ENCODE measurements at regions not wholly inside any gene's neighbourhood (a gene's known extent, or its start where the extent isn't known, plus 50 kb on each side); places are given as distances from the start of the nearest gene placed in this dataset.

DNA sequence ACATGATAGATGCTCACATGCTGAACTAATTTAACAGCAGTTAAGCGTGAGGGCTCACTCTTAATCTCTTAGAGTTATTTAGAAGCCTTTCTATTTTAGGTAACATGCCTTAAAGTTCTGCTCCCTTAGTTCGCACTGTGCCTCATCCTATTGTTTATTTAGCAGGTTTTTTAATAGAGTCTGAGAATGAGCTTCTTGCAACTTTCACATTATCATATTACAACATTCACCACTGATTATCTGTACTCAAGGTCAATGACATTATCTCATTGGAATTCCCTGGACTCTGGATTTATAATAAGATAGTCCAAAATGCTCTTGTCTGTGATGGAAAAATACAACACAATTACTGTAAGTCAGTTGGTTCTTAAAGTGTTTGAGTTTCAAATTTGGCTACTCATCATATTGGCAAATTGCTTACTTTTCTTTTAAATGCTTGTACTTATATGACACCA, 183.6 kb upstream of the SLC38A2 start:
- Histone ChIP-seq H3K27me3 (no peaks in the 10 kb centered on the region), H3K4me1 (no peaks in the 10 kb centered on the region; the same call in 1 of the 2 replicates), H3K36me3 (no peaks in the 10 kb centered on the region), H3K4me3 (ENCODE audit: low read depth, low read length) (no peak overlapping the region), H3K9me3 (no peaks in the 10 kb centered on the region)
- no peak for DNase-seq
- TF ChIP-seq, protein P1, sequence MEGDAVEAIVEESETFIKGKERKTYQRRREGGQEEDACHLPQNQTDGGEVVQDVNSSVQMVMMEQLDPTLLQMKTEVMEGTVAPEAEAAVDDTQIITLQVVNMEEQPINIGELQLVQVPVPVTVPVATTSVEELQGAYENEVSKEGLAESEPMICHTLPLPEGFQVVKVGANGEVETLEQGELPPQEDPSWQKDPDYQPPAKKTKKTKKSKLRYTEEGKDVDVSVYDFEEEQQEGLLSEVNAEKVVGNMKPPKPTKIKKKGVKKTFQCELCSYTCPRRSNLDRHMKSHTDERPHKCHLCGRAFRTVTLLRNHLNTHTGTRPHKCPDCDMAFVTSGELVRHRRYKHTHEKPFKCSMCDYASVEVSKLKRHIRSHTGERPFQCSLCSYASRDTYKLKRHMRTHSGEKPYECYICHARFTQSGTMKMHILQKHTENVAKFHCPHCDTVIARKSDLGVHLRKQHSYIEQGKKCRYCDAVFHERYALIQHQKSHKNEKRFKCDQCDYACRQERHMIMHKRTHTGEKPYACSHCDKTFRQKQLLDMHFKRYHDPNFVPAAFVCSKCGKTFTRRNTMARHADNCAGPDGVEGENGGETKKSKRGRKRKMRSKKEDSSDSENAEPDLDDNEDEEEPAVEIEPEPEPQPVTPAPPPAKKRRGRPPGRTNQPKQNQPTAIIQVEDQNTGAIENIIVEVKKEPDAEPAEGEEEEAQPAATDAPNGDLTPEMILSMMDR (IDR thresholded peaks at IDR 0.05; ENCODE audit: low read depth, low read length) = no peak

DNA sequence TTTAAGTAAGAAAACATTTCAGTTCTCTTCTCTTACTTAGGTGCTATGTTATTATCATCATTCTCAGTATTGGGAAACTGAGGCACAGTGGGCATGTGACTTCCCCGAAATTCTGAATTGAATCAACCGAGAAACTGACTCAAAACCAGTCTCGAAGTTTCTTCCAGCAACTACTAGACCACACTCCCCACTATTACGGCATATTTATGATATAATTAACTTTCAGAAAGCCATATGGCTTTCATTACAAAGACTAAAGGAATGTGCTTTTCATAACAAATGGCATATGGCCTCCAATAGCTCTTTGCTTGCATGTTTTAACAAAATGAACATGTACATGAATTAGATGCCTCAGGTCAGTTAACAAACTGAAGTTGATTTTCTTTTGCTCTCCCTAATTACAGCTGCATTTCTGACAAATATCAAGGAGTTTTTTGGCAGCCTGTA, 182.9 kb upstream of the SLC38A2 start:
- Histone ChIP-seq H3K9me3 (no peaks in the 10 kb centered on the region), H3K4me3 (ENCODE audit: low read depth, low read length) (no peak overlapping the region), H3K27me3 (no peaks in the 10 kb centered on the region), H3K36me3 (no peaks in the 10 kb centered on the region), H3K4me1 (no peaks in the 10 kb centered on the region; the same call in 1 of the 2 replicates)
- TF ChIP-seq, protein P1 (IDR thresholded peaks at IDR 0.05; ENCODE audit: low read depth, low read length) = no peak
- no peak for DNase-seq

DNA sequence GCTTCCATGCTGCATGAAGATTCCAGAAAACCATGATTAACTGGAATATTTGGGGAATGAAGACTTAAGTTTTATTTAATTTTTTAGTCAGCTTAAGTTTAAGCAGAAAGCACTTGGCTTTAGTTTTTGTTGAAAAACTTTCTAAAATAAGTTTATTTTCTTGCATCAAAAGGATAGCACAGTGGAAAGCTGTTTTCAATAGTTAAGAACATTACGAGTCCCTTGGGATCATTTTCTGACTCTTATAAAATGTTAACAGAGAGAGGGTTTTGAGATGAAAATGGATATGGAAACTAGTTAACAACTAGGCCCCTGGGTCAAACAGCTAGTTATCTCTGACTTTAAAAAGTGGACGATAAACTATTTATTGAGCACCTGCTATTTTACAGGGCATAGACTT, 181.9 kb upstream of the SLC38A2 start:
- no peak for DNase-seq
- H3K9me3 ChIP-seq = no peaks in the 10 kb centered on the region
- H3K4me1 ChIP-seq = no peaks in the 10 kb centered on the region; the same call in 1 of the 2 replicates
- no peak overlapping the region for H3K4me3 ChIP-seq (ENCODE audit: low read depth, low read length)
- H3K36me3 ChIP-seq = no peaks in the 10 kb centered on the region
- H3K27me3 ChIP-seq = no peaks in the 10 kb centered on the region
- TF ChIP-seq, protein P1 (IDR thresholded peaks at IDR 0.05; ENCODE audit: low read depth, low read length) = no peak

DNA sequence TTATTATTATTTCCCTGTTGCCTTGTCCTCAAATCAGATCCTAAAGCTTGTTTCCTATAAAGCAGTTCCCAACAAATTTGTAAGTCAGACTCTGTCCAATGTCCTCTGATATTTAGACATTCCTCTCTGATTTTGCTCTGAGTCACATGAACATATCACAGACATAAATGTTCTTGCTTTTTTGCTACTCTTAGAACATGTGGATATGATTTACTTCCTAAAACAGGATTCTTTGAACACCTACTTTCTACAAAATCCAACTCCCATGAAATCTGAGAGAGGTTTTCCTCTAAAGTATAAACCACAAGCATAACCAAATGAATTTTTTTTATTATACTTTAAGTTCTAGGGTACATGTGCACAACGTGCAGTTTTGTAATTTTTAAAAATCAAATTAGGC, 181.3 kb upstream of the SLC38A2 start:
- DNase-seq = no peak
- TF ChIP-seq, protein P1 (IDR thresholded peaks at IDR 0.05; ENCODE audit: low read depth, low read length) = no peak
- H3K4me1 ChIP-seq = no peaks in the 10 kb centered on the region; the same call in 1 of the 2 replicates

DNA sequence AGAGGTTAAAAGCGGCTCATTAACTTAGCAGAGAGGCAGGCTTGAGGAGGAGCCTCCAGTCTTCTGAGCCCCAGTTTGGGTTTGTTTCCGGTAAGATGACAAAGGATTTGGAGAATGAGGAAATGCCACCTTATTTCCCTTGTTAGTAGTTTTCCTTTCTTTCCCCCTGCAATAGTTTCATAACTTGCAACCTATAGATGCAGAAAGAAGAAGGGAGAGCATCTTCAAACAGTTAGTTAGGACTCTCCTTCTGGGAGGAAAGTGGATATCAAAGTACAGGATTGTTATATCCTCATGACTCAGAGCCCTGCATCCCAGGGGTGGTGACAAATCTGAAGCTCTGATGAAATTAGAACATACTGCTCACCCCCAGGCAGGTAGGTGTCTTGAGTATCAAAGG, 180.7 kb upstream of the SLC38A2 start:
- no peaks in the 10 kb centered on the region for H3K9me3 ChIP-seq
- no peaks in the 10 kb centered on the region; the same call in 1 of the 2 replicates for H3K4me1 ChIP-seq
- H3K36me3 ChIP-seq = no peaks in the 10 kb centered on the region
- no peaks in the 10 kb centered on the region for H3K27me3 ChIP-seq
- TF ChIP-seq, protein P1 (IDR thresholded peaks at IDR 0.05; ENCODE audit: low read depth, low read length) = no peak
- no peak for DNase-seq
- H3K4me3 ChIP-seq (ENCODE audit: low read depth, low read length) = no peak overlapping the region

More for the DNA sequence above, 181.3 kb upstream of the SLC38A2 start:
- H3K4me3 ChIP-seq (ENCODE audit: low read depth, low read length) = no peak overlapping the region
- no peaks in the 10 kb centered on the region for H3K9me3 ChIP-seq
- no peaks in the 10 kb centered on the region for H3K36me3 ChIP-seq
- H3K27me3 ChIP-seq = no peaks in the 10 kb centered on the region

DNA sequence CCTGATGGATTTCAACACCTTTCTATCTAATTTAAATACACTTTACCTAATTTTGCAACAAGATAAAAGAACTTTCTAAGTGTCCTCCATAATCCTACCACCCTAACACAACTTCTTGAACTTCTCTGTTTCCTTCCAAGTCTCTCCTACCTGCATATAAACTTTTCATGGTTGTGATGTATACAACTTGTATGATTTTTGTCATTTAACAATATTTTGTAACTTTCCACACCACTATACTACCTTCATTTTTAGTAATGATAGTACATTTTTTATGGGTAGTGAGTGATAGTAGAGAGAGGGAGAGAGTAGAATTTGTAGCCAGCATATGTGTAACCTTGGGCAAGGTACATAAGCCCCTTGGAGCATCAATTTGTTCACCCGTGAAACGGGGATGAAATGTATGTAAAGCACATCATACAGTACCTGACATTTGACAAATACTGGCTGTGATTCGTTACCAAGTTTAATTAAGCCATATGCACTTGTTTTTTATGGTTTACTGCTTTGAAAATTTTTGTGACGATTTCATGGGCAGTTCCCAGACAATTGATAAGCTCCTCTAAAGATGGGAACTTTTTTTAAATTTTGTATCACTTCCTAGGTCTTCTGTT, 177.8 kb upstream of the SLC38A2 start:
- no peaks in the 10 kb centered on the region; the same call in 1 of the 2 replicates for H3K4me1 ChIP-seq
- H3K27me3 ChIP-seq = no peaks in the 10 kb centered on the region
- TF ChIP-seq, protein P1 (IDR thresholded peaks at IDR 0.05; ENCODE audit: low read depth, low read length) = no peak

More for the DNA sequence above, 177.8 kb upstream of the SLC38A2 start:
- no peak for DNase-seq
- Histone ChIP-seq H3K9me3 (no peaks in the 10 kb centered on the region; the same call in 1 of the 2 replicates), H3K4me3 (ENCODE audit: low read depth, low read length) (no peak overlapping the region), H3K36me3 (no peaks in the 10 kb centered on the region)
